Thoracic aorta (tissue), 2 donors: ENCODE measurements at regions not wholly inside any gene's neighbourhood (a gene's known extent, or its start where the extent isn't known, plus 50 kb on each side); places are given as distances from the start of the nearest gene placed in this dataset.

ENCODE experiments used
- ATAC-seq: fragments of 150-250 bp; one replicate; pipeline ENCODE4 v1.8.0; 2017; ENCODE audit warnings: low read depth; ENCODE audit not compliant: insufficient number of reproducible peaks, low FRiP score
- DNase-seq: peaks from one replicate; pipeline ENCODE4 v3.0.0-alpha.2; 2020; ENCODE audit warnings: low spot score
- H3K27ac ChIP-seq, 2 donors: fragments of 200-600 bp; sonication (generic); 1 replicate in 1 of 2; 2 replicates in 1 of 2; pipeline ENCODE4 v1.5.1; 2016; ENCODE audit warnings: mild to moderate bottlenecking in 2 of 2, moderate library complexity in 2 of 2
- H3K27me3 ChIP-seq: fragments of 200-600 bp; sonication (generic); replicated peaks from 2 replicates; pipeline ENCODE4 v1.6.0; 2016; ENCODE audit warnings: mild to moderate bottlenecking; ENCODE audit not compliant: insufficient read depth
- H3K36me3 ChIP-seq: fragments of 200-600 bp; sonication (generic); one replicate; pipeline ENCODE4 v1.5.1; 2016
- H3K4me1 ChIP-seq, 2 donors: fragments of 200-600 bp; sonication (generic); 1 replicate in 1 of 2; 2 replicates in 1 of 2; pipeline versions ENCODE4 v1.5.1 to v1.6.0; 2016; ENCODE audit warnings: low read depth in 2 of 2, mild to moderate bottlenecking in 1 of 2; ENCODE audit not compliant: control insufficient read depth in 1 of 2
- H3K4me3 ChIP-seq: fragments of 200-600 bp; sonication (generic); 2 replicates; pipeline ENCODE4 v1.5.1; 2016; ENCODE audit warnings: mild to moderate bottlenecking
- H3K9me3 ChIP-seq: fragments of 200-600 bp; sonication (generic); 2 replicates; pipeline ENCODE4 v1.5.1; 2016
- CTCF ChIP-seq: fragments of 200-600 bp; sonication (generic); IDR thresholded peaks from one replicate; pipeline ENCODE4 v1.5.1; 2019; ENCODE audit warnings: antibody characterized with exemption

GRCh38 chrX:10042055-10042454 is 74.9 kb downstream of the CLDN34 start:
- Histone ChIP-seq H3K4me1 (peaks cover 7 to 15% of the 10 kb centered on the region in 2 donors), H3K9me3 (no peaks in the 10 kb centered on the region), H3K4me3 (no peak overlapping the region), H3K27ac (no peak overlapping the region), H3K27me3 (no peaks in the 10 kb centered on the region), H3K36me3 (no peaks in the 10 kb centered on the region)
- no peak for DNase-seq
- no peak for TF ChIP-seq CTCF
- ATAC-seq: no peak

- no peak overlapping the region for H3K4me3 ChIP-seq
- H3K4me1 ChIP-seq: peaks cover 7 to 25% of the 10 kb centered on the region in 2 donors
- no peak overlapping the region for H3K27ac ChIP-seq
- H3K36me3 ChIP-seq: no peaks in the 10 kb centered on the region
- no peaks in the 10 kb centered on the region for H3K27me3 ChIP-seq
- H3K9me3 ChIP-seq: no peaks in the 10 kb centered on the region
- ATAC-seq (no peak), DNase-seq (no peak)
- no peak for TF ChIP-seq CTCF
Observed at GRCh38 chrX:10043386-10043785, 76.2 kb downstream of the CLDN34 start.

- Histone ChIP-seq H3K9me3 (no peaks in the 10 kb centered on the region), H3K4me3 (no peak overlapping the region), H3K27ac (peak overlapping the region in 1 of 2 donors; percentile 77), H3K27me3 (no peaks in the 10 kb centered on the region), H3K4me1 (peaks cover 11 to 25% of the 10 kb centered on the region in 2 donors), H3K36me3 (no peaks in the 10 kb centered on the region)
- no peak for TF ChIP-seq CTCF
- ATAC-seq: no peak
- no peak for DNase-seq
Observed at GRCh38 chrX:10044021-10044420, 76.9 kb downstream of the CLDN34 start.

GRCh38 chrX:10045327-10046000 is 78.3 kb downstream of the CLDN34 start:
- H3K4me3 ChIP-seq: no peak overlapping the region
- H3K36me3 ChIP-seq: no peaks in the 10 kb centered on the region
- peaks cover 11 to 36% of the 10 kb centered on the region in 2 donors for H3K4me1 ChIP-seq
- H3K9me3 ChIP-seq: no peaks in the 10 kb centered on the region
- H3K27ac ChIP-seq: peak overlapping the region; percentile 68 to 77
- no peaks in the 10 kb centered on the region for H3K27me3 ChIP-seq
- ATAC-seq (no peak), DNase-seq (no peak)
- no peak for TF ChIP-seq CTCF

GRCh38 chrX:10047133-10047532 is 80.0 kb downstream of the CLDN34 start:
- Histone ChIP-seq H3K27me3 (no peaks in the 10 kb centered on the region), H3K27ac (peak overlapping the region; percentile 55 to 58), H3K4me3 (no peak overlapping the region), H3K9me3 (no peaks in the 10 kb centered on the region), H3K36me3 (no peaks in the 10 kb centered on the region), H3K4me1 (peaks cover 11 to 40% of the 10 kb centered on the region in 2 donors)
- DNase-seq: no peak
- TF ChIP-seq CTCF: no peak
- ATAC-seq: no peak
